KMS-11 (cell line): ENCODE measurements at regions not wholly inside any gene's neighbourhood (a gene's known extent, or its start where the extent isn't known, plus 50 kb on each side); places are given as distances from the start of the nearest gene placed in this dataset.

Experiments used
- H2AFZ ChIP-seq: fragments of 200-600 bp; sonication (generic); 2 replicates; pipeline ENCODE4 v1.6.1; 2016; ENCODE audit warnings: antibody characterized with exemption, mixed run types, low read depth
- H3K27ac ChIP-seq: fragments of 200-600 bp; sonication (generic); 2 replicates; pipeline ENCODE4 v1.6.1; 2016; ENCODE audit warnings: mild to moderate bottlenecking, mixed run types
- H3K27me3 ChIP-seq: fragments of 200-600 bp; sonication (generic); 2 replicates; pipeline ENCODE4 v1.6.1; 2017; ENCODE audit warnings: mild to moderate bottlenecking, low read depth, mixed run types, moderate library complexity; ENCODE audit not compliant: insufficient read depth
- H3K36me3 ChIP-seq: fragments of 200-600 bp; sonication (generic); 2 replicates; pipeline ENCODE4 v1.6.1; 2017; ENCODE audit warnings: mild to moderate bottlenecking, mixed run types; ENCODE audit not compliant: insufficient read depth
- H3K4me1 ChIP-seq: fragments of 200-600 bp; sonication (generic); 2 replicates; pipeline ENCODE4 v1.6.1; 2016; ENCODE audit warnings: mild to moderate bottlenecking, low read depth, mixed run types; ENCODE audit not compliant: poor library complexity, severe bottlenecking
- H3K4me2 ChIP-seq: fragments of 200-600 bp; sonication (generic); 2 replicates; pipeline ENCODE4 v1.7.0; 2016; ENCODE audit warnings: mild to moderate bottlenecking, mixed run types
- H3K4me3 ChIP-seq: fragments of 200-600 bp; sonication (generic); IDR thresholded peaks from 2 replicates; pipeline ENCODE4 v1.6.1; 2017; ENCODE audit warnings: low read depth, low read length, mixed read lengths; ENCODE audit not compliant: insufficient read depth
- H3K79me2 ChIP-seq: fragments of 200-600 bp; sonication (generic); 2 replicates; pipeline ENCODE4 v1.6.1; 2016; ENCODE audit warnings: low read depth, mixed run types; ENCODE audit not compliant: insufficient read depth
- H3K9ac ChIP-seq: fragments of 200-600 bp; sonication (generic); 2 replicates; pipeline ENCODE4 v1.6.1; 2016; ENCODE audit warnings: mild to moderate bottlenecking, mixed run types
- H4K20me1 ChIP-seq: fragments of 200-600 bp; sonication (generic); 2 replicates; pipeline ENCODE4 v1.6.1; 2016; ENCODE audit warnings: mild to moderate bottlenecking, mixed run types; ENCODE audit not compliant: insufficient read depth
- CTCF ChIP-seq: fragments of 200-600 bp; sonication (generic); conservative IDR thresholded peaks from 2 replicates; pipeline ENCODE4 v1.6.1; 2017; ENCODE audit warnings: low read depth, mild to moderate bottlenecking, antibody characterized with exemption, low read length, moderate library complexity, mixed read lengths

GRCh38 chr10:78763234-78763633 lies 305.5 kb upstream of the ZMIZ1 start:
- Histone ChIP-seq H3K79me2 (no peaks in the 10 kb centered on the region), H2AFZ (no peak overlapping the region), H3K4me2 (no peak overlapping the region), H3K9ac (no peak overlapping the region), H3K36me3 (no peaks in the 10 kb centered on the region), H3K4me1 (no peaks in the 10 kb centered on the region), H3K27ac (no peak overlapping the region), H4K20me1 (no peaks in the 10 kb centered on the region), H3K4me3 (no peak overlapping the region), H3K27me3 (no peaks in the 10 kb centered on the region)
- TF ChIP-seq CTCF: no peak

- Histone ChIP-seq H2AFZ (no peak overlapping the region), H3K27me3 (no peaks in the 10 kb centered on the region), H4K20me1 (no peaks in the 10 kb centered on the region), H3K9ac (no peak overlapping the region), H3K36me3 (no peaks in the 10 kb centered on the region), H3K79me2 (no peaks in the 10 kb centered on the region), H3K4me2 (no peak overlapping the region), H3K4me1 (no peaks in the 10 kb centered on the region), H3K27ac (no peak overlapping the region), H3K4me3 (no peak overlapping the region)
- TF ChIP-seq CTCF: no peak
These were observed 304.9 kb upstream of the ZMIZ1 start for GRCh38 chr10:78763651-78764395.

- no peaks in the 10 kb centered on the region for H3K4me1 ChIP-seq
- no peaks in the 10 kb centered on the region for H3K27me3 ChIP-seq
- H3K27ac ChIP-seq: no peak overlapping the region
- no peak overlapping the region for H3K9ac ChIP-seq
- H3K36me3 ChIP-seq: no peaks in the 10 kb centered on the region
- no peaks in the 10 kb centered on the region for H4K20me1 ChIP-seq
- H3K4me3 ChIP-seq: no peak overlapping the region
- no peak overlapping the region for H3K4me2 ChIP-seq
- no peak overlapping the region for H2AFZ ChIP-seq
- H3K79me2 ChIP-seq: no peaks in the 10 kb centered on the region
- no peak for TF ChIP-seq CTCF
These were observed 304.3 kb upstream of the ZMIZ1 start for GRCh38 chr10:78764436-78764835.

- Histone ChIP-seq H4K20me1 (no peaks in the 10 kb centered on the region), H3K79me2 (no peaks in the 10 kb centered on the region), H3K27ac (no peak overlapping the region), H3K36me3 (no peaks in the 10 kb centered on the region), H3K27me3 (no peaks in the 10 kb centered on the region), H3K9ac (no peak overlapping the region), H3K4me1 (no peaks in the 10 kb centered on the region), H2AFZ (no peak overlapping the region), H3K4me3 (no peak overlapping the region), H3K4me2 (no peak overlapping the region)
- no peak for TF ChIP-seq CTCF
These were observed 303.8 kb upstream of the ZMIZ1 start for GRCh38 chr10:78764846-78765430.
